Sigmoid colon (tissue), 6 donors: ENCODE measurements at regions not wholly inside any gene's neighbourhood (a gene's known extent, or its start where the extent isn't known, plus 50 kb on each side); places are given as distances from the start of the nearest gene placed in this dataset.

ENCODE experiments used
- DNase-seq: peaks from one replicate; pipeline ENCODE4 v3.0.0-alpha.2; 2019
- H3K27ac ChIP-seq, 4 donors: fragments of 200-600 bp; sonication (generic); one replicate each; pipeline ENCODE4 v1.5.1; 2016 to 2019; ENCODE audit warnings: mild to moderate bottlenecking in 1 of 4
- H3K27me3 ChIP-seq, 3 donors: fragments of 200-600 bp; sonication (generic); one replicate each; pipeline ENCODE4 v1.5.1; 2019; ENCODE audit warnings: mild to moderate bottlenecking in 1 of 3
- H3K36me3 ChIP-seq, 4 donors: fragments of 200-600 bp; sonication (generic); one replicate each; pipeline ENCODE4 v1.5.1; 2016 to 2019
- H3K4me1 ChIP-seq, 4 donors: fragments of 200-600 bp; sonication (generic); one replicate each; pipeline ENCODE4 v1.5.1; 2017 to 2019
- H3K4me3 ChIP-seq, 4 donors: fragments of 200-600 bp; sonication (generic); one replicate each; pipeline ENCODE4 v1.5.1; 2017 to 2019; ENCODE audit warnings: mild to moderate bottlenecking in 2 of 4, moderate library complexity in 1 of 4
- H3K9me3 ChIP-seq, 4 donors: fragments of 200-600 bp in 3 of 4; sonication (generic) in 3 of 4; one replicate each; pipeline versions ENCODE4 v1.5.1 to v1.6.1; 2013 to 2019
- CTCF ChIP-seq, 4 experiments: fragments of 450-650 bp in 3 of 4; fragments of 200-600 bp in 1 of 4; IDR thresholded peaks; one replicate each; pipeline ENCODE4 v1.5.1; 2016 to 2019; ENCODE audit warnings: antibody characterized with exemption in 4 of 4, mild to moderate bottlenecking in 3 of 4, moderate library complexity in 2 of 4
- EP300 ChIP-seq, 4 donors: sonication (generic); formaldehyde crosslinking; IDR thresholded peaks; one replicate each; pipeline ENCODE4 v1.6.1; 2017; ENCODE audit warnings: antibody characterized with exemption in 4 of 4
- POLR2A ChIP-seq, 2 donors: fragments of 450-650 bp; IDR thresholded peaks; one replicate each; pipeline ENCODE4 v1.6.1; 2016; ENCODE audit warnings: antibody characterized with exemption in 2 of 2, mild to moderate bottlenecking in 2 of 2, moderate library complexity in 2 of 2
- POLR2AphosphoS5 ChIP-seq, 4 donors: sonication (generic); formaldehyde crosslinking; IDR thresholded peaks; one replicate each; pipeline ENCODE4 v1.6.1; 2017; ENCODE audit warnings: antibody characterized with exemption in 4 of 4
- WGBS, 2 donors: extraction: QIAGEN DNeasy Blood & Tissue Kit; methylation state at CpG; one replicate each; pipeline ENCODE4 v1.1.7; 2013; 5-methylcytosine and 5-hydroxymethylcytosine counted together
- intact Hi-C: fragments of 100-400 bp; cut with DNase I; formaldehyde crosslinking; loops from one replicate; pipeline ENCODE4 v1.15.1; 2023
- donor health status: healthy with polysubstance abuse.
- donor health status: healthy.

GRCh38 chr1:30330644-30331043, 392.7 kb downstream of the MATN1 start:
- Histone ChIP-seq H3K4me3 (no peak overlapping the region), H3K27me3 (peaks cover 0 to 11% (median 0%) of the 10 kb centered on the region in 3 donors), H3K36me3 (no peaks in the 10 kb centered on the region), H3K9me3 (no peaks in the 10 kb centered on the region), H3K4me1 (no peaks in the 10 kb centered on the region), H3K27ac (no peak overlapping the region)
- intact Hi-C loops: no loop called here
- no peak for TF ChIP-seq POLR2AphosphoS5 (IDR thresholded peaks at IDR 0.05)
- no peak for TF ChIP-seq POLR2A (IDR thresholded peaks at IDR 0.05)
- no peak for TF ChIP-seq CTCF (IDR thresholded peaks at IDR 0.05)
- no peak for TF ChIP-seq EP300 (IDR thresholded peaks at IDR 0.05)
- 60 to 72% methylated on average over 7 of the region's 7 CpGs for WGBS, 2 donors
- DNase-seq: no peak

- no peak overlapping the region for H3K4me3 ChIP-seq
- TF ChIP-seq EP300 (IDR thresholded peaks at IDR 0.05) (no peak), POLR2AphosphoS5 (IDR thresholded peaks at IDR 0.05) (no peak), CTCF (IDR thresholded peaks at IDR 0.05) (no peak), POLR2A (IDR thresholded peaks at IDR 0.05) (no peak)
- WGBS, 2 donors: 76 to 83% methylated on average over 15 of the region's 15 CpGs
- H3K9me3 ChIP-seq: no peaks in the 10 kb centered on the region
- no peak overlapping the region for H3K27ac ChIP-seq
- H3K36me3 ChIP-seq: no peaks in the 10 kb centered on the region
- H3K4me1 ChIP-seq: no peaks in the 10 kb centered on the region
- H3K27me3 ChIP-seq: peaks cover 0 to 11% (median 0%) of the 10 kb centered on the region in 3 donors
- DNase-seq: no peak
- intact Hi-C loops: no loop called here
These were observed 393.4 kb downstream of the MATN1 start for GRCh38 chr1:30329802-30330557.

DNA sequence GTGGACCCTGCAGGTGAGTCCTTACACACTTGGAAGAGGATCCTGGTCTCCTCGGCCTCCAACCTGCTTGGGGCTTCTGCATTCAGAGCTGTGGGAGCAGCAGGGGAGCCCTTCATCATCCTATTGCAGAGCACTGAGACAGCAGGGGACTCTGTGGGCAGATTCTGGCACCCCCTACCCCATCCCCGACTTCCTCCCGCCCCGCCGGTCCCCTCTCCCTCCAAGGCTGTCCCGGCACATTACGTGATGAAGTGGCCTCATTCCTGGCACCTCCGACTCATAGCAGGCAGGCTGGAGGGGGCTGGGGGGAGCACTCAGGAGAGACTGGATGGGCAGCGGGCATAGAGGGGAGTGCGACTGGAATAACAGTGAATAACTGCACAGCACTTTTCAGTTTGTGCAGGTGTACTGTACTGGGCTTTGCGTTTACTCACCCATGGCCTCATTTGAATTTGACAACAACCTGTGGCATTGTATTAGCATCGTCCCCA, 394.1 kb downstream of the MATN1 start:
- Histone ChIP-seq H3K4me3 (no peak overlapping the region), H3K36me3 (no peaks in the 10 kb centered on the region), H3K4me1 (no peaks in the 10 kb centered on the region), H3K9me3 (no peaks in the 10 kb centered on the region), H3K27me3 (peaks cover 0 to 11% (median 0%) of the 10 kb centered on the region in 3 donors), H3K27ac (no peak overlapping the region)
- DNase-seq: no peak
- WGBS, 2 donors: 85 to 86% methylated on average over 12 of the region's 12 CpGs
- no peak for TF ChIP-seq EP300 (IDR thresholded peaks at IDR 0.05)
- no peak for TF ChIP-seq POLR2A (IDR thresholded peaks at IDR 0.05)
- TF ChIP-seq POLR2AphosphoS5 (IDR thresholded peaks at IDR 0.05): no peak
- TF ChIP-seq CTCF (IDR thresholded peaks at IDR 0.05): no peak
- intact Hi-C loops: no loop called here

DNA sequence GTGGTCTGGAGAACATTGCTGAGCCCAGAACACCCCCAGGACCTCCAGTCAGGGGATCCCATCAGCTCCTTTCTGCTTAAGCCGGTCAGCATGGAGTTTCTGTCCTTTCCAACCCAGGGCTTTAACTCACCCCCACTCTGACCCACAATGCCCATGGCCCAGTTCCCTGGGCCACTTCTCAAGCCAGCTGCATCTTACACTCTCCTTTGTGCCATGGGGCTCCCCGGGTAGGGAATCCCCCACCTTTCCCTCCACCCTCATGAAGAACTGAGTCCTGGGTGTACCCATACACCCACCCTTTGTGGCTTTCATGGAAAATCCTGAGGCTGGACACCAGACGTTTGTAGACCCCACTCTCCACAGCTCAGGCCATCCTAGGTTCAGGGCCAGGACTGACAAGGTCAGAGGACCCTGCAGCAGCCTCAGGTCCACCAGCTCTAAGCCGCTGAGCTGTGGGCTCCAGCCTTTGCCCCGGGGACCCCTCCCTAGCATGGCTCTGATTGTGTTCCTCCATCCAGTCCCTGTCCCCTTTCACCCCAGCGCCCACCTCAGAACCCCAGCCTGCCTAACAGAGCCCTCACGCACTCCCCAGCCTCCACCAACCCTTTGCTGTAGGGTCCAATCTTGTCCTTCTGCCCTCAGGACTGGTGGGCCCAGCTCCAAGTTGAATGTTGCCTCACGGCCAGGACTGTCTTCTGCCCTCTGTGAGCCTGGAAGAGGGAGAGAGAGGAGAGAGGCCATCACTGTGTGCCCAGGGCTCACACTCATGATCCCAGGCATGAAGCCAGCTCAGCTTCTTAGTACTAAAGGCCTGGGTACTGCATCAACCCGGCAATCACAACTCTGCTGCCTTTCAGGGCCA, 394.8 kb downstream of the MATN1 start:
- intact Hi-C loops: no loop called here
- Histone ChIP-seq H3K9me3 (no peaks in the 10 kb centered on the region), H3K27me3 (peaks cover 0 to 11% (median 0%) of the 10 kb centered on the region in 3 donors), H3K36me3 (no peaks in the 10 kb centered on the region), H3K27ac (no peak overlapping the region), H3K4me3 (no peak overlapping the region), H3K4me1 (no peaks in the 10 kb centered on the region)
- WGBS, 2 donors: 74 to 81% methylated on average over 9 of the region's 9 CpGs
- no peak for TF ChIP-seq POLR2A (IDR thresholded peaks at IDR 0.05)
- no peak for TF ChIP-seq EP300 (IDR thresholded peaks at IDR 0.05)
- TF ChIP-seq POLR2AphosphoS5 (IDR thresholded peaks at IDR 0.05): no peak
- TF ChIP-seq CTCF (IDR thresholded peaks at IDR 0.05): no peak
- no peak for DNase-seq
